A673 (cell line): ENCODE measurements at regions not wholly inside any gene's neighbourhood (a gene's known extent, or its start where the extent isn't known, plus 50 kb on each side); places are given as distances from the start of the nearest gene placed in this dataset.
"Not testable (repeated sequence)": the region's sequence is repeated elsewhere in the genome, so short reads cannot be mapped to it uniquely, and the experiment has no call there.

ENCODE experiments used
- BruUV-seq: library from RNA; stranded (reverse); fragments of 400-500 nt; replicated peaks from 2 replicates; lab custom pipeline; 2021; lab: Mats Ljungman, UMichigan
- CTCF ChIA-PET: fragments of 300-600 bp; sonication (Branson Sonifier 250); formaldehyde crosslinking; loops from one replicate; lab custom pipeline; 2022; ENCODE audit warnings: antibody characterized with exemption; lab: Charles Lee
- POLR2A ChIA-PET: fragments of 300-600 bp; sonication (Branson Sonifier 250); formaldehyde crosslinking; loops from one replicate; lab custom pipeline; 2022; ENCODE audit warnings: antibody characterized with exemption; ENCODE audit not compliant: low non-redundant PET; lab: Charles Lee
- DNase-seq: peaks from one replicate; pipeline ENCODE4 v3.0.0-alpha.2; 2015; ENCODE audit warnings: low spot score
- H3K27ac ChIP-seq: fragments of 200-600 bp; sonication (generic); 2 replicates; pipeline ENCODE4 v1.5.1; 2016; ENCODE audit warnings: mixed run types, low read depth, mild to moderate bottlenecking, mixed read lengths, antibody characterized with exemption, low read length; ENCODE audit not compliant: poor library complexity, severe bottlenecking
- H3K27me3 ChIP-seq: fragments of 200-600 bp; sonication (generic); replicated peaks from 2 replicates; pipeline ENCODE4 v1.6.1; 2017; ENCODE audit warnings: mixed run types, low read depth, mild to moderate bottlenecking, mixed read lengths, antibody characterized with exemption, low read length; ENCODE audit not compliant: insufficient read depth, poor library complexity
- H3K36me3 ChIP-seq: fragments of 200-600 bp; sonication (generic); 2 replicates; pipeline ENCODE4 v1.6.1; 2016; ENCODE audit warnings: mixed run types, mild to moderate bottlenecking, mixed read lengths, antibody characterized with exemption, low read length; ENCODE audit not compliant: insufficient read depth, poor library complexity, severe bottlenecking
- H3K4me1 ChIP-seq: fragments of 200-600 bp; sonication (generic); 2 replicates; pipeline ENCODE4 v1.6.1; 2017; ENCODE audit warnings: mixed run types, mild to moderate bottlenecking, mixed read lengths, antibody characterized with exemption, low read length; ENCODE audit not compliant: insufficient read depth, poor library complexity, severe bottlenecking
- H3K4me3 ChIP-seq: fragments of 200-600 bp; sonication (generic); 2 replicates; pipeline ENCODE4 v1.5.1; 2016; ENCODE audit warnings: low read depth, mixed run types, mild to moderate bottlenecking, mixed read lengths, low read length; ENCODE audit not compliant: poor library complexity, severe bottlenecking
- H3K9me3 ChIP-seq: fragments of 200-600 bp; sonication (generic); 2 replicates; pipeline ENCODE4 v1.6.1; 2016; ENCODE audit warnings: mixed run types, low read depth, mild to moderate bottlenecking, mixed read lengths, antibody characterized with exemption, low read length; ENCODE audit not compliant: poor library complexity, severe bottlenecking
- CTCF ChIP-seq: fragments of 300-800, 200-600 bp; sonication (generic); conservative IDR thresholded peaks from 2 replicates; pipeline ENCODE4 v1.5.1; 2017; ENCODE audit warnings: low read depth, mild to moderate bottlenecking, antibody characterized with exemption, low read length, moderate library complexity, mixed read lengths
- EZH2 ChIP-seq: fragments of 200-600 bp; sonication (generic); IDR thresholded peaks from 2 replicates; pipeline ENCODE4 v1.6.1; 2017; ENCODE audit warnings: borderline replicate concordance, low read depth, mild to moderate bottlenecking, mixed read lengths, antibody characterized with exemption, low read length; ENCODE audit not compliant: poor library complexity, severe bottlenecking
- intact Hi-C: fragments of 100-400 bp; cut with micrococcal nuclease; formaldehyde crosslinking; loops from one replicate; pipeline ENCODE4 v1.10.0; 2022; ENCODE audit not compliant: unreplicated experiment

GRCh38 chr11:123349382-123349781 lies 80.7 kb upstream of the GRAMD1B start:
- DNase-seq = no peak
- Histone ChIP-seq H3K4me3 (no peak overlapping the region), H3K27ac (no peak overlapping the region), H3K4me1 (peaks cover 12% of the 10 kb centered on the region), H3K36me3 (no peaks in the 10 kb centered on the region), H3K27me3 (no peaks in the 10 kb centered on the region), H3K9me3 (no peaks in the 10 kb centered on the region)
- intact Hi-C loops = no loop called here
- ChIA-PET CTCF (no interaction called here), POLR2A (no interaction called here)
- TF ChIP-seq EZH2 (no peak), CTCF (no peak)
- BruUV-seq = no TSS peak

DNA sequence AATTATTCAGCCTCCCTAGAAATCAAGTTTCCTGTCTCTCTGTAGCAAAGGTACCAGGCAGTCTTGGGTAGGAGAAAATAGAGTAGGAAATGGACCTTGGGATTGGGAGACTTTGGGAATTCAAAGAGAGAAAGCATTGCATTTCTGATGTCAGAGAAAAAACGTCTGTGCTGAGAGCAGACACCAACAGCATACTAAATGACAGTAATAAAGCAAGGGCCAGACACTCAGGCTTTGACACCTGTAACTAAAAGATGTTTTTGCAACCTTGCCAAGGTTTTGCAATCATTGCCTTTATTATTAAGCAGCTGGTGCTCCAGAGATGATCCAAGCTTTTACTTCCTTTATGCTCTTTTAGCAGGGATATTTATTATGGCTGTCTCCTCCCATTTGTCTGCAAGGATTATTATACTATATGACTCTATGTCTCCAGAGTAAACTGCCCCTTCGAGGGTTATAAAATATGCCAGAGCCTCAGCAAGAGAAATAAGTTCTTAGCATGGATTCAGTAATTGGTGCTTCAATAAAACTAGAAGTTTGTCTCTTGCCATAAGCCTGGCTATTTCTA lies 85.2 kb upstream of the GRAMD1B start:
- Histone ChIP-seq H3K27me3 (no peaks in the 10 kb centered on the region), H3K36me3 (no peaks in the 10 kb centered on the region), H3K27ac (no peak overlapping the region), H3K4me1 (peaks cover 6% of the 10 kb centered on the region), H3K4me3 (no peak overlapping the region), H3K9me3 (no peaks in the 10 kb centered on the region)
- CTCF ChIA-PET = no interaction called here
- TF ChIP-seq CTCF (no peak), EZH2 (no peak)
- DNase-seq = no peak
- no TSS peak for BruUV-seq
- intact Hi-C loops = no loop called here
- POLR2A ChIA-PET = interaction anchor here (1.0 kb wide), 1 partner anchor 15 kb away, joined by 3 read pairs; no protein-coding TSS in a partner anchor

DNA sequence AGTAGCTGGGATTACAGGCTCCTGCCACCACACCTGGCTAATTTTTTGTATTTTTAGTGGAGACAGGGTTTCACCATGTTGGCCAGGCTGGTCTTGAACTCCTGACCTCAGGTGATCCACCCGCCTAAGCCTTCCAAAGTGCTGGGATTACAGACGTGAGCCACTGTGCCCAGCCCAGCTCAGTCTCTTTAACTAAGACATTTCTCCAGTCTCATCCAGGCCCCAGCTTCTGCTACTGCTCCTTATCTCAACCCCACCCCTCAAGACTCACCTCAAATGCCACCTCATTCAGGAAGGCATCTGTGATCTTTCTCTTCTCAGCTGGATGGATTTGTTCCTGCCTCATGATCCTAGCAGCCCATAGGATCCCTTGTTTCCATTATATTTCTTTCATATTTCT lies 85.9 kb upstream of the GRAMD1B start:
- BruUV-seq, H3K36me3 ChIP-seq, H3K4me1 ChIP-seq, CTCF ChIA-PET, H3K4me3 ChIP-seq, H3K27me3 ChIP-seq, DNase-seq, intact Hi-C loops, H3K9me3 ChIP-seq, POLR2A ChIA-PET, H3K27ac ChIP-seq: not testable (repeated sequence)
